Myocyte (in vitro differentiated cells): ENCODE measurements at regions not wholly inside any gene's neighbourhood (a gene's known extent, or its start where the extent isn't known, plus 50 kb on each side); places are given as distances from the start of the nearest gene placed in this dataset.

Experiments
- DNase-seq: peaks from one replicate; pipeline ENCODE4 v3.0.0-alpha.2; 2012; ENCODE audit warnings: low read depth

- no peak for DNase-seq
Observed at GRCh38 chr2:67954093-67954748, 108.6 kb downstream of the C1D start.

DNA sequence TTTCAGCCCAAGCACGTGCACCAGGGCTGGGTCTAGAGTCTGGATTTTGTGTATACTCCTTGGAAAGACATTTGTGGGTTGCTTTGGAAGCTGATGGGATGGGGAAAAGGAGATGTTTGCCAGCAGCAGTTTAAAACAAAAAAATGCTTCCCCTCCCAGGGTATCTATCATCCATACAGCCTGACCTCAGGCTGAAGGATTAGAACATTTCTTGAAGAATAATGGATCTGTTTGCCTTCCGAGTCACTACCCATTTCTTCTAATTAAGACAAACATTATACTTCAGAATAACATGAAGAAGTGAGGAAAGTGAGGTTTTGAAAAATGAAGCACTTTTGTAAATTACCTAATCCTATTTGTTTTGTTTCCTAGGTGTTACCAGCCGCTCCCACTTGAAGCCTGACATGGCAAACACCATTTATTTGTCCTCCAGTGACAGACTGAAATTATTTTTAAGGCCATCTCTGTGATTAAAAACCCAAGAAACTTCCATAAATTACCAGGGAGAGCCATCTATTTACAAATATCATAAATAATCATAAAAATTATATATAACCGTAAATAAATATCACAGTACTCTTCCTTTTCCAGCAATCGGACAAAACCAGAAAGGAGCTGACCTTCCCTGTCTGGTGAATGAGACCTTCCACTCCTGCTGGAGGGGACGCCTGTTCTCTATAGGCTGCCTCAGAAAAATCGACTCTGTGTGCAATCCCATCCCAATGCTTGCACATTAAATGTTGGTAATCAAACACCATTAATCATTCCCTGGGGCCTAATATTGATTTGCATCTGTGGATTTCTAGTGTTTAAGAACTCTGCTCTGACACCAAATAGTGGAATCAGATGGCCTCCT is 106.8 kb downstream of the C1D start:
- DNase-seq = no peak

GRCh38 chr2:67965246-67965645 is 97.6 kb downstream of the C1D start:
- DNase-seq = no peak

DNA sequence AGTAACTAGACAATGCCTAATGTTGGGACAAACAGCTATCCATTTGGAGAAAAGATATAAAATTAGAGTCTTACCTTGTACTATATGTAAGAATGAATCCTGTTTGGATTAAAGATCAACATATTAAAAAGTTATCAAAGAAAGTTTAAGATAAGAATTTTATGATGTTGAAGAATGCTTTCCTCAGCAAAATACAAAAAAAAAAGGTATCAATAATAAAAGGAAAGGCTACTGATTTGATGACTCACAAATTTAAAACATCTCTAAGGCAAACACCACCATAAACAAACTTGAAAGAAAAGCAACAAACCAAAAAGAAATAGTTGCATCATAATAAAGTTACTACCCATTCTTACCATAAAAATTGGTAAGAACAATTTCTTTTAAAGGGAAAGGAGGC is 92.7 kb downstream of the C1D start:
- no peak for DNase-seq

DNA sequence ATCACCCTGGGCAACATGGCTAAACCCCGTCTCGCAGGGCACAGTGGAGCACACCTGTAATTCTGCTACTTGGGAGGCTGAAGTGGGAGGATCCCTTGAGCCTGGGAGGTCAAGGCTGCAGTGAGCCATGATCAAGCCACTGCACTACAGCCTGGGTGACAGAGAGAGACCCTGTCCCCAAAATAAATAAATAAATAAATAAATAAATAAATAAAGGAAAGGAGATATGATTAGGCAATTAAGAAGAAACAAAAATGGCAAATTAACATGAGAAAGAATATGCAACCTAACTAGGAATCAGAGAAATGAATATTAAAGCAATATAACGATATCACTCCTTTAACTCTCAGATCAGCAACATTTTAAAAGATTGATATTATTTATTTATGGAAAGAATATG is 92.3 kb downstream of the C1D start:
- no peak for DNase-seq

DNA sequence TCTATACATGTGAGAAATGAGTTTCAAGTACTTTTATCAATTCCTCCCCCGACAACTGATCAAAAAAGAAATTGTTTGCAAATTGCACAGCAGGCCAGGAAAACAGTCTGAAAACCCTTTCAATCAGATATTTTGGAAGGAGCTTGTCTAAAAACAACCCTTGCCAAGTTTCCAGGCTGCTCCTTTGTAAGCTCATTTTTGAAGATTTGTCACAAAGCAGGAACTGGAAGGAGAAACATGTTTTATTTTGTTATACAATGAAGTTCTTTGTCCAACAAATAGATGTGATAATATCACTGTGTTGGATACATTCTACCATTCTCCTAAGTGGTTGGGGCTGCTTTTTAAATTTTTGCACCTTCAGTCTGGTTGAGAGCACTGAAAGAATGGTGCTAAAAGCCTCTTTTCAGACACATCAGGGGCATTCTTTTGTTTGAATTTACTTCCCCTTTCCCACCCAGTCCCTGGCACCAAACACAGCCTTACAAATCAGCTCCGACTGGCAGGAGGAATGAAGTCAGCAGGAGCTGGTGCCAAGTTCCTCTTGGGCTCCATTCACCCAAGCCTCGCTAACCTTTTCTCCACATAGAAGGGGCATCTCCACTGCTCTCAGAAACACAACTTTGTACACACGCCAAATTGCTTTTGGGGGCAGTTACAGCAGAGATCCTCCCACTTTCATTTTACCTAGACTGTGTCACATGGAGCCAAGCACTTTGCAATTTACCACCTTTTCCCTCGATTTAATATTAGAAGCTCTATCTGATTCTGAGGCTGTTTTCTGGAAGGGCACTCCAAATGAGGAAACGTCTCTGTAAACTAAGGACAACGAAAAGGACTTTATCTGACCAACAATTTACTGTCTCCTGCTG is 88.0 kb downstream of the C1D start:
- DNase-seq = no peak

GRCh38 chr2:67977464-67977863 is 85.3 kb downstream of the C1D start:
- DNase-seq = no peak

GRCh38 chr2:67982956-67983355 is 79.8 kb downstream of the C1D start:
- DNase-seq = no peak

DNA sequence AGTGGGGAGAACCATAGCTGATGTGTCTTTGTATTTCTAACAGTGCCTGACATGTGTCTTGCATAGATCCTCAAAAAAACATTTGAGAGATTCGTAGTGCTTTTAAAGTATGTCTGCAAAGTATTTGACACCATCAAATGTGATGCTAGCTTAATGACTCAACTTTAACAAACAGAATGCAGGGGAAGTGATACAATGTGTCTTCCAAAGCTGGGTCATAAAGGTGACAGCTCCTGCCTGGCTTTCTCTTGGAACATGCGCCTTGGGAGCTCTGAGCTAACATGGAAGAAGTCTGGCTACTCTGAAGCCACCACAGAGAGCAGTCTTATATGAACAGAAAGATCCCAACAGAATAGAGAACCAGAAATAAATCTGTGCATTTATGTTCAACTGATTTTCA is 78.2 kb downstream of the C1D start:
- DNase-seq = no peak

DNA sequence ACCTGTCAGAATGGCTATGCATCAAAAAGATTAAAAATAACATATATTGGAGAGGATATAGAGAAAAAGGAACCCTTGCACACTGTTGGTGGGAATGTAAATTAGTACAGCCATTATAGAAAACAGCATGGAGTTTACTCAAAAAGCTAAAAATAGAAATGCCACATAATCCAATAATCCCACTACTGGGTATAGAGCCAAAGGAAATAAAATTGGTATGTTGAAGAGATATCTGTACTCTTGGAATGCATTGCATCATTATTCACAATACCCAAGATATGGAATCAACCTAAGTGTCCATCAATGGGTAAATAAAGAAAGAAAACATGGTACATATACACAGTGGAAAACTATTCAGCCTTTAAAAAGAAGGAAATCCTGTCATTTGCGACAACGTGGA is 77.2 kb downstream of the C1D start:
- DNase-seq = no peak

DNA sequence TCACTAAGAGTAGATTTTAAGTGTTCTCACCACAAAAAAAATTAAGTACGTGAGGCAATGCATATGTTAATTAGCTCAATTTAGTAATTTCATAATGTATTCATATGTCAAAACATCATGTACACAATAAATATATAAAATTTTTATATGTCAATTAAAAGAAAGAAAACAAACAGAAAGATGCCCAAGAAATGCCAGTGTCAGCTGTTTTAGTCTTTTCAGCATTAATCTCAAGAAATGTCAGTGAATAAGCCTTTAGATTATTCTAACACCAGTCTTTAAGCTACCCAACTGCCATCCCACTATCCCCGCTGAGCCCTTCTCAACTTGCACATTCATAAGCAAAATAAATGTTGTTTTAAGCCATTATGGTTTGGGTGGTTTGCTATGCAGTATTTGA is 76.5 kb downstream of the C1D start:
- no peak for DNase-seq
